Right lobe of liver (tissue), 6 donors: ENCODE measurements at regions not wholly inside any gene's neighbourhood (a gene's known extent, or its start where the extent isn't known, plus 50 kb on each side); places are given as distances from the start of the nearest gene placed in this dataset.

Experiments
- ATAC-seq, 4 donors: fragments of 200-7000 bp; cut with Tn5 transposase; one replicate each; pipeline ENCODE4 v1.9.1; 2020; ENCODE audit warnings: mild to moderate bottlenecking in 4 of 4, moderate library complexity in 4 of 4
- DNase-seq, 3 donors: peaks; one replicate each; pipeline ENCODE4 v3.0.0-alpha.2; 2020
- H3K27ac ChIP-seq, 3 donors: fragments of 200-600 bp; one replicate each; pipeline ENCODE4 v1.8.0; 2022
- H3K27me3 ChIP-seq, 2 donors: fragments of 200-600 bp; one replicate each; pipeline ENCODE4 v1.8.0; 2022
- H3K36me3 ChIP-seq, 4 donors: fragments of 200-600 bp; sonication (generic) in 1 of 4; one replicate each; pipeline versions ENCODE4 v1.5.1 to v1.8.0; 2017 to 2022; ENCODE audit warnings: control low read depth in 1 of 4
- H3K4me1 ChIP-seq, 4 donors: fragments of 200-600 bp; sonication (generic) in 1 of 4; one replicate each; pipeline versions ENCODE4 v1.5.1 to v1.8.0; 2017 to 2022; ENCODE audit warnings: control low read depth in 1 of 4
- H3K4me3 ChIP-seq, 3 donors: fragments of 200-600 bp; one replicate each; pipeline ENCODE4 v1.8.0; 2022
- H3K9me3 ChIP-seq, 4 donors: fragments of 200-600 bp; sonication (generic) in 1 of 4; one replicate each; pipeline versions ENCODE4 v1.5.1 to v1.8.0; 2017 to 2022; ENCODE audit warnings: control low read depth in 1 of 4
- POLR2A ChIP-seq: fragments of 450-650 bp; IDR thresholded peaks from one replicate; pipeline ENCODE4 v1.6.1; 2017; ENCODE audit warnings: antibody characterized with exemption, mild to moderate bottlenecking
- WGBS: methylation state at CpG from one replicate; pipeline ENCODE4 v1.1.6; 2018; ENCODE audit warnings: low coverage, low lambda C conversion rate; ENCODE audit not compliant: insufficient coverage; ENCODE audit errors: missing lambda C conversion rate; 5-methylcytosine and 5-hydroxymethylcytosine counted together
- intact Hi-C, 2 donors: fragments of 100-400 bp; cut with DNase I; formaldehyde crosslinking; loops; one replicate each; pipeline versions ENCODE4 v1.11.2 to v1.14.1; 2022
- TF ChIP-seq, protein P1 (sequence below), 4 donors: fragments of 200-600 bp in 3 of 4; fragments of 450-650 bp in 1 of 4; IDR thresholded peaks; one replicate each; pipeline versions ENCODE4 v1.5.1 to v1.8.0; 2016 to 2022; ENCODE audit warnings: antibody characterized with exemption in 4 of 4, mild to moderate bottlenecking in 2 of 4
- donor health status: DM: no; HTN: yes; CAD: no.
- donor health status: DM: no; HTN: no; CAD: no.
- donor health status: DM: no; HTN: no; CAD: no.
- donor health status: DM: no; HTN: yes; CAD: no.
- donor health status: DM: no; HTN: yes; CAD: no.

GRCh38 chr2:3913166-3913565 is 209.8 kb downstream of the DCDC2C start:
- ATAC-seq, result peak in 3 of 4 donors; percentile 16 to 40 (median 37)

DNA sequence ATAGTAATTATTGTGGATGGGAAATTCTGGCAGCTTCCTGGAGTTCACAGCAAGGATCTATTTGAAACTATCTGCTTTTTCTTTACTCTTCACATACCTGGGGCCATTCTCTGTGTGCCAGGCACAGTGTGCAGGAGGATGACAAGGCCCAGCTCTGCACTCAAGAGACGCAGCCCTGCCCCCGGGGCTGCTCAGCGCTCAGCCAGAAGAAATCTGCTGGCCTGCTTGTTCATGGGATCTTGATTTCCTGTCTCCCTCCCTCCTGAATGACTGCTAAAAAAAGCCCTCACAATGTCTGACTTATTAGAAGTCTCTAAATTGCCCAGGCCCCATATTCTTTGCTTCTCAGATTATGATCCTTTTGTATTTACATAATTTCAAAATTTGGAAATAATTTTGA is 210.9 kb downstream of the DCDC2C start:
- Histone ChIP-seq H3K9me3 (no peaks in the 10 kb centered on the region), H3K4me3 (no peak overlapping the region), H3K27me3 (no peaks in the 10 kb centered on the region), H3K27ac (no peak overlapping the region), H3K4me1 (no peaks in the 10 kb centered on the region), H3K36me3 (no peaks in the 10 kb centered on the region)
- WGBS, result 42% methylated on average over 3 of the region's 3 CpGs
- intact Hi-C loops, result no loop called here
- DNase-seq, result no peak
- no peak for TF ChIP-seq POLR2A
- TF ChIP-seq, protein P1, sequence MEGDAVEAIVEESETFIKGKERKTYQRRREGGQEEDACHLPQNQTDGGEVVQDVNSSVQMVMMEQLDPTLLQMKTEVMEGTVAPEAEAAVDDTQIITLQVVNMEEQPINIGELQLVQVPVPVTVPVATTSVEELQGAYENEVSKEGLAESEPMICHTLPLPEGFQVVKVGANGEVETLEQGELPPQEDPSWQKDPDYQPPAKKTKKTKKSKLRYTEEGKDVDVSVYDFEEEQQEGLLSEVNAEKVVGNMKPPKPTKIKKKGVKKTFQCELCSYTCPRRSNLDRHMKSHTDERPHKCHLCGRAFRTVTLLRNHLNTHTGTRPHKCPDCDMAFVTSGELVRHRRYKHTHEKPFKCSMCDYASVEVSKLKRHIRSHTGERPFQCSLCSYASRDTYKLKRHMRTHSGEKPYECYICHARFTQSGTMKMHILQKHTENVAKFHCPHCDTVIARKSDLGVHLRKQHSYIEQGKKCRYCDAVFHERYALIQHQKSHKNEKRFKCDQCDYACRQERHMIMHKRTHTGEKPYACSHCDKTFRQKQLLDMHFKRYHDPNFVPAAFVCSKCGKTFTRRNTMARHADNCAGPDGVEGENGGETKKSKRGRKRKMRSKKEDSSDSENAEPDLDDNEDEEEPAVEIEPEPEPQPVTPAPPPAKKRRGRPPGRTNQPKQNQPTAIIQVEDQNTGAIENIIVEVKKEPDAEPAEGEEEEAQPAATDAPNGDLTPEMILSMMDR (IDR thresholded peaks at IDR 0.05), result no peak
- ATAC-seq, result peak in 3 of 4 donors; percentile 18 to 44 (median 43)

More at GRCh38 chr2:3913166-3913565, 209.8 kb downstream of the DCDC2C start:
- H3K27me3 ChIP-seq, result no peaks in the 10 kb centered on the region
- no peaks in the 10 kb centered on the region for H3K9me3 ChIP-seq
- TF ChIP-seq, protein P1 (IDR thresholded peaks at IDR 0.05), result no peak
- no peak for TF ChIP-seq POLR2A
- WGBS, result 44% methylated on average over 12 of the region's 12 CpGs
- no peaks in the 10 kb centered on the region for H3K4me1 ChIP-seq
- no peak for DNase-seq
- H3K4me3 ChIP-seq, result no peak overlapping the region
- intact Hi-C loops, result no loop called here
- no peak overlapping the region for H3K27ac ChIP-seq
- no peaks in the 10 kb centered on the region for H3K36me3 ChIP-seq

DNA sequence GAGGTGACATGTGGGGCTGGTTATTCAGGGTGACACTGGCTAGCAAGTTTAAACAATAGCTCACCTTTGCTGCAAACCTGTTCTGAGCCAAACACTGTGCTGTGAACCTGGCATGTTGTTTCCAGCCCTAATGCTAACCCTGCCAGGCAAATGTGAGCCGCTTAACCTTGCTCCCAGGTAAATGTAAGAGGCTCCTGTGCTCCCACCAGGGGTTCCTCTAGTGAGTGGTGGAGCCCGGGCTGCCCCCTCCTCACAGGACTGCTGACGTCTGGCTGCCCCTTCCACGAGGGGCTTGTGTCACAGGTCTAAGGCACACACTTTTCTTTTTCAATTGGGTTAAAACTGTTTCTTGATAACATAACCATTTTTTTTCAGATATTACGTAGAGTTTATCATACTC is 223.7 kb downstream of the DCDC2C start:
- Histone ChIP-seq H3K4me3 (no peak overlapping the region), H3K9me3 (no peaks in the 10 kb centered on the region), H3K36me3 (no peaks in the 10 kb centered on the region), H3K4me1 (no peaks in the 10 kb centered on the region), H3K27me3 (no peaks in the 10 kb centered on the region), H3K27ac (no peak overlapping the region)
- no peak for ATAC-seq
- no peak for DNase-seq
- TF ChIP-seq, protein P1 (IDR thresholded peaks at IDR 0.05), result no peak
- TF ChIP-seq POLR2A, result no peak
- intact Hi-C loops, result no loop called here
- 34% methylated on average over 4 of the region's 5 CpGs for WGBS

DNA sequence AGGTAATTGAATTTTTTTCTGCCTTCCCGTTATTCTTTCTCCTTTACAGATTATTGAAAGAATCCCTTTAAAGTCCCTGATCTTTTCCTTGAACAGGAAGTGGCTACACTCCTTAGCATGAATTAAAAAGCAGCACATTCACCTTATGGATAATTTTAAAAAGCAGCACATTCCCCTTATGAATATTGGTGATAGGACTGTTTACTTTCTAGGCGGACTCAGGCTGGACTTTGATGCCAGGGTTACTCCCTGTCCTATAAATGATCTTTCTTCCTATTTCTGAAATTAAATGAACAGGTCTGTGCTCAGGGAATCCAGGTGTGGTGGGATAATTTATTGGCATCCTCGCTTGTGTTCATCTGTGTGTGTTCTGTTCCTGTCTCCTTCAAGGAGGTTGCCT is 226.0 kb downstream of the DCDC2C start:
- no peak for ATAC-seq

More for the DNA sequence above, 226.0 kb downstream of the DCDC2C start:
- 46% methylated on average over 2 of the region's 3 CpGs for WGBS
- DNase-seq, result no peak
- Histone ChIP-seq H3K9me3 (no peaks in the 10 kb centered on the region), H3K36me3 (no peaks in the 10 kb centered on the region), H3K27me3 (no peaks in the 10 kb centered on the region), H3K27ac (no peak overlapping the region), H3K4me3 (no peak overlapping the region), H3K4me1 (no peaks in the 10 kb centered on the region)
- intact Hi-C loops, result no loop called here
- TF ChIP-seq, protein P1 (IDR thresholded peaks at IDR 0.05), result no peak
- TF ChIP-seq POLR2A, result no peak
